GM11168 (cell line): ENCODE measurements at regions not wholly inside any gene's neighbourhood (a gene's known extent, or its start where the extent isn't known, plus 50 kb on each side); places are given as distances from the start of the nearest gene placed in this dataset.
"Not testable (repeated sequence)": the region's sequence is repeated elsewhere in the genome, so short reads cannot be mapped to it uniquely, and the experiment has no call there.

Experiments used
- in situ Hi-C: fragments of 300-500 bp; cut with MboI; formaldehyde crosslinking; loops from one replicate; pipeline ENCODE4 v1.12.0; 2022; ENCODE audit warnings: low sequenced_read_pairs; ENCODE audit not compliant: unreplicated experiment

GRCh38 chr16:72729552-72729951 lies 318.4 kb downstream of the ZFHX3 start:
- in situ Hi-C loops: not testable (repeated sequence)

- in situ Hi-C loops: no loop called here
Measured at GRCh38 chr16:72728516-72728915, 319.4 kb downstream of the ZFHX3 start.

GRCh38 chr16:72727565-72727964 lies 320.4 kb downstream of the ZFHX3 start:
- in situ Hi-C loops: no loop called here

DNA sequence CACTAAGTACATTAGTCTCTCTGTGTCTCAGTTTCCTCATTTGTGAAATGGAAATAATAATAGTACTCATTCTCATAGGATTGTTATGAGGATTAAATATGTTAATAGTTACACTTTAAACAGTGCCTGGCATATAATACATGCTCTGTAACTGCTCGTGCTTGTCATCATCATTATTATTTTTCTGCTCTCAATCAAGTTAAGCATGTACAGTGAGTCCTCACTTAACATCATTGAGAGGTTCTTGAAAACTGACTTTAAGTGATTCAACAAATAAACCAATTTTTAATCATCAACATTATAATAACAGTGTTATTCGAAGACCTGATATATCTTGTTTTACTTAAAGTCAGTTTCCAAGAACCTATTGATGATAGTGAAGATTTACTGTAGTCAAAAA lies 322.3 kb downstream of the ZFHX3 start:
- in situ Hi-C loops: no loop called here

DNA sequence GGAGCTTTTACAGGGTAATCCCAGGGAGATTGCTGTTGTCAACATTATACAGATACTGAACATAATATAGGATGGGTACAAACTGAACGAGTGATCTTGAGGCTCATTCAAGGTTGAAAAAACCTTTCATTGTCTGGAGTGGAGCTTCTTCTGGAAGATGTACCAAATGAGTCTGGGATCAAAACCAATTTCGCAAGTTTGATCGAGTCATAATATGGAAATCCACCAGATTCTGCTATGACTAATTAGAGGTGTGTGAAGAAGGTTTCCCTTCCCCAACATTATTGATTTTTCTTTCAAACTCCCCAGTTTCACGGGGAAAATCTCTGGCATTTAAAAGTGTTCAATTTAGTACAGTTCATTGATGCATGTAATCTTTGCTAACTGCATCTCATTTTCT lies 324.1 kb downstream of the ZFHX3 start:
- in situ Hi-C loops: no loop called here

- in situ Hi-C loops: no loop called here
Measured at GRCh38 chr16:72722552-72722951, 325.4 kb downstream of the ZFHX3 start.

DNA sequence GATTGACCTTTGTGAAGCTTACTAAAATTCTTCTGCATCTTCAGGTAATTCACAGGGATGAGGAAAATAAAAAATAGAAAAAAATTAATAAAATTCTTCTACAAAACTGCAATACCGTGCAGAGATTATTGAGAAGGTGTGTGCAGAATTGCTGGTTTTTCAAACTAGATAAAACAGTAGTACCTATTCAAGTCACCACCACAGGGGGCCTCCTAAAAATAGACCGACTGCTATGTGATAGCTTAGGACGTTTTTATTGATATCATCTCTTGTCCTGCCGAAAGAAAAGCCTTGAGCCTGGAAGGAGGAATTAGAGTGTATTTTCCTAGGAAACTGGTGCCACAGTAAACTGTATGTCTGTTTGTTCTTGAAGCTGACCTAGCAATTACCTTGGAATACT lies 325.9 kb downstream of the ZFHX3 start:
- in situ Hi-C loops: no loop called here

DNA sequence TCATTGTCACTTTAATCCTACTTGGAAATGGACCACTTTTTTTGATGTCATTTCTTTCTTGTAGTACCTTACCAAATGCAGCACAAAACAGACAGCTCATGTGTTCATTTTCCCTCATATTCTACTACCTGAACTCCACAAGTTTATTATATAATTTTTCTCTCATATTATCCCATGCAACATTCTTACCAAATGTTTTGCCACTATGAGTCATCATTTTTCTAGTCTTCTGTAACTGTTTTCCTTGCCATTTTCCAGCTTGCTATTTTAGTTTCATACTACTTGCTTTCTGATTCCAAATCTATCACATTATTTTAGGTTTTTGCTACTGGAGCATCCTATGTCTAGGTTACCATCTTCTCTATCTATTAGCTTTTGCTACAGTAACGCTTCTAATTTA lies 332.7 kb downstream of the ZFHX3 start:
- in situ Hi-C loops: no loop called here

GRCh38 chr16:72711823-72712222 lies 336.1 kb downstream of the ZFHX3 start:
- in situ Hi-C loops: no loop called here

GRCh38 chr16:72705801-72706200 lies 342.1 kb downstream of the ZFHX3 start:
- in situ Hi-C loops: no loop called here

DNA sequence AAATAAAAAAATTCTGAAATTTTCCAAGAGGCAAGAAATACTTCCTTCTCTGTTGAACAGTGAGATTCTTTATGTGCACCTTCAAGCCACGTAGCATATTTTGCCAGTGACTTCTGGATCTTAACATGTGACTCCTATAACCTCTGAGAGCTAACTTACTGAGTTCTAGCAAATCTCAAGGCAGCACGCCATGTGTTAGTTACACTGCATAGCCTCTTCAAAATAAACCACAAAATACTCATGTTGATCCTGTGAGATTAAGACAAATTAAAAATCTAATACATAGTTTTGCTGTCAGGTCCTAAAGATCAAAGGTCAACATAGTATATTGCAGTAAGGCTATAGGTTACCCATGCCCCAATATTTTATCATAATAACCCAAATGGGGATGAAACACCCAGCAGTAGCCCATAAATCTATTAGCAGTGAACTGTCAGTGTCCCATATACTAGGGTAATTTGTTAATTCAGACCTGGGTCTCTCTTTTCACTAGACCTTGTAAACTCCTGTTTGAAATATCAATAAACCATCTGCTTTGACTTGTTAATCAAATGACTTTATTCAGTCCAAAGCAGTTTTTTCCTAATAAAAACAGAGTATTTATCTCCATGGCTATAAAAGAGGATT lies 343.1 kb downstream of the ZFHX3 start:
- in situ Hi-C loops: no loop called here

- in situ Hi-C loops: no loop called here
Measured at GRCh38 chr16:72689851-72690250, 358.1 kb downstream of the ZFHX3 start.

DNA sequence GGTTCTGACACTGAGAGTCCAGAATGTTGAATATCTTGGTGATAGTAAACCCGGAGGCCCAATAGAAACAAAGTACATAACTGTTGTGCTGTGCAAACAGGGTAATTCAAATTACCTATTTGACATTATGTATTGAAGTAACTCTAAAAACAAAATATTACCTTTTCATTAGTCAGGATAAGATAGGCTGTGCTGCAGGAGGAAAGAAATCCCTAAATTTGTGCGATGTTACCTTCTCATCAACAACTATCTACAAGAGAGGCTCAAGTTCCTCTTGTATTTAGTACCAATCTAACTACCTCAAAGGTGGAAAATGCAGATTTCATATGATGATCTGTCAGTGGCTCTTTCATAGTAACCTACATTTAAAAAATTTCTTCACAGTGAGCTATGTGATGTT lies 367.2 kb downstream of the ZFHX3 start:
- in situ Hi-C loops: no loop called here

DNA sequence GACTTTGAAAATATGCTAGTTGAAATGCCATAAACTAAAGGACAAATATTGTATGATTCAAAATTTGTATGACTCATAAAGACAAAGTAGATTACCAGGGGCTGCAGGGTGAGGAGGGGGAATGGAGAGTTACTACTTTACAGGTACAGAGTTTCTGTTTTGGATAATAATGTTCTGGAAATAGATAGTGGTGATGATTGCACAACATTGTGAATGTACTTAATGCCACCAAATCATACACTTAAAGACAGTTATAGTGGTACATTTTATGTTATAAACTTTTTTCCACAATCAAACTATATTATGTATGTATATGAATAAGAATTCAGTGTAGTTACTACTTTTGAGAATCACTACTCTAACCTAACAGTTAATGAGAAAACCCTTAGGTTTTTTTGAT lies 368.1 kb downstream of the ZFHX3 start:
- in situ Hi-C loops: no loop called here

DNA sequence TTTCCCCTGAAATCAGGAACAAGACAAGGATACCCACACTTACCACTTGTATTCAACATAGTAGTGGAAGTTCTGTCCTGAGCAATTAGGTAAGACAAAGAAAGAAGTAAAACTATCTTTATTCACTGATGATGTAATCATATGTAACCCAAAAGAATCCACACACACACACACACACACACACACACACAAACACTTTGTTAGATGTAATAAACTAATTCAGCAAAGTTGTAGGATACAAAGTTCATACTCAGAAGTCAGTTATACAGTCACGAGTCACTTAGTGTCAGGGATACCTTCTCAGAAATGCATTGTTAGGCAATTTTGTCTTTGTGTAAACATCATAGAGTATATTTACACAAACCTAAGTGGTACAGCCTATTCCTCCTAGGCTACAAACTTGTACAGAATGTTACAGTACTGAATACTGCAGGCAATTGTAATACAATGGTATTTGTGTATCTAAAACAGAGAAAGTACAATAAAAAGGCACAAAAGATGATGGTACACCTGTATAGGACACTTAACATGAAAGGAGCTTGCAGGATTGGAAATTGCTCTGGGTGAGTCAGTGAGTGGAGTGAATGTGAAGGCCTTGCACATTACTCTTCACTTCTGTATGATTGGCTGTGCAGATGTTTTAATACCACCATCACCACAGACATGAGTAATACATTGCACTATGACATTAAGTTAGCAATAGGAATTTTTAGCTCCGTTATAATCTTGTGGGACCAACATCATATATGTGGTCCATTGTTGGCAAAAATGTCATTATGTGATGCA lies 370.1 kb downstream of the ZFHX3 start:
- in situ Hi-C loops: no loop called here

- in situ Hi-C loops: loop anchor here (25.0 kb wide), 2 partner anchors 161 to 389 kb away; no protein-coding TSS in a partner anchor
Measured at GRCh38 chr16:72673118-72673517, 374.8 kb downstream of the ZFHX3 start.

- in situ Hi-C loops: loop anchor here (25.0 kb wide), 2 partner anchors 154 to 396 kb away; no protein-coding TSS in a partner anchor
Measured at GRCh38 chr16:72666267-72666666, 381.7 kb downstream of the ZFHX3 start.

- in situ Hi-C loops: loop anchor here (25.0 kb wide), 2 partner anchors 153 to 397 kb away; no protein-coding TSS in a partner anchor
Measured at GRCh38 chr16:72665701-72666100, 382.2 kb downstream of the ZFHX3 start.

DNA sequence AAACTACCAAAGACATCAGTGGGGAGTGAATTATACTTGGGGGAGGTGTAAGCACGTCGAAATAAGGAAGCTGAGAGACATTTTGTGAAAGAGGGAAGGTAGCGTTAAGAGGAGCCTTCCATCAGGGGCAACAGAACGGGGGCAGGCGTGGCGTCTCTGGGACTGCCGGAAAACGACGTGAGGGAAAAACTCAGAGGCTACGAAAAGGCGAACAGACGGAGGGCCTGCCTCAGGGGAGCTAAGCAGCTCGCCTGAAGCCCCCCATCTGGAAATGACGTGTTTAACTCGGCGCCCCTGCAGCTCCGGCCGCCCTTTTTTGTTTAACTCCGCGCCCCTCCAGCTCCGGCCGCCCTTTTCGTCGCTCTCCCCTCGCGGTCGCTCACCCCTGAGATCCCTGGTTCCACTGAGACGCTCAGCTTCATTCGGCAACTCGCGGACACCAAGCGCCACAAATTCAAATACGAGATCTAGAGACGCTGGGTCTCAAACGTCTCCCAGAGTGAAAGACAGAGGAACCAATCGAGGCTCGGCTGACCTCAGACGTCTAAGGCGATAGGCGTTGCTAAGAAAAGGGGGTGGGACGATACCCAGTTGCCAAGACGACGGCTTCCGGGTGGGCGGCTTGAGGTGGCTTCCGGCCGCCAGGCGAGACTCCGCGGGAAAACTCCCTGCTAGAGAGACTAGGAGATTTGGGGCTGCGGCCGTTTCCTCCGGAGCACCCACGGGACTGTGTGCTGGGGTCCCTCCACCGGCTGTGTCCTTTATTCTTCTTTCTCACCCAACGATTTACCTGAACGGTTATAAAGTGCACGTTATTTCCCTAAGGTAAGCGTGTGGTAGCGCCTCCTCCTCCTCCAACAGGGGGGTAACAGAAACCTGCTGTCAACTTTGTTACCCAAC lies 383.2 kb downstream of the ZFHX3 start:
- in situ Hi-C loops: loop anchor here (5.0 to 25.0 kb wide), 3 partner anchors 67 to 398 kb away; no protein-coding TSS in a partner anchor

DNA sequence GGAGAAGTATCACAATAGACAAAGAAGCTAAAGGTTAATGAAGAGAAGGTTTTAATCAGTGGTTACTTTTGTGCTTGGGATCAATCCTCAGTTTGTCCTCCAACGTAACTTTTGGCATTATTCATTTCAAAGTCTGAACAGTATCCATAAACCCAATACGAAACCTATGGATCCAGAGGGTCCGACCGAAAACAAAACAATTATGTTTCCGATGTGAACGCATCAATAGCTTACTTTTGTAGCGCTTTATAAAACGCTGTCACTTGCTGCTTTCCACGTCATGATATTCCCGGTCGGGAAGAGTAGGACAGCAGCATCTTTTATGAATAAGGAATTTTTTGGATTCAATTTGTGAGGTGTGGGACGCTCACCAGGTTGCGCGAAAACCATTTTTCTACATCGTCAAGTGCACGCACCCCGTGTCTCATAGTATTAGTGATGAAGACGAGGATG lies 383.8 kb downstream of the ZFHX3 start:
- in situ Hi-C loops: loop anchor here (5.0 to 25.0 kb wide), 3 partner anchors 67 to 398 kb away; no protein-coding TSS in a partner anchor
